ENCODE measurements at regions not wholly inside any gene's neighbourhood (a gene's known extent, or its start where the extent isn't known, plus 50 kb on each side); places are given as distances from the start of the nearest gene placed in this dataset.

GRCh38 chr12:91515944-91516694, 333.5 kb upstream of the DCN start:
- in situ Hi-C loops (cut with HindIII; ENCODE audit: low pct_unique_long_range_greater_than_20kb, low sequenced_read_pairs), result no loop called here
- H3K4me1 ChIP-seq (ENCODE audit: control insufficient read depth, insufficient read depth, low read length), result no peaks in the 10 kb centered on the region
- no peaks in the 10 kb centered on the region for H3K27me3 ChIP-seq (ENCODE audit: control insufficient read depth, insufficient read depth, low read length)
- POLR2A ChIA-PET, result no interaction called here
- intact Hi-C loops (cut with micrococcal nuclease; ENCODE audit: unreplicated experiment), result no loop called here
- no peaks in the 10 kb centered on the region for H3K9me3 ChIP-seq (ENCODE audit: control insufficient read depth, insufficient read depth, low read depth, low read length)
- H3K4me3 ChIP-seq (ENCODE audit: low read depth in 2 of 2, low read length in 2 of 2), result no peak overlapping the region
- H3K36me3 ChIP-seq (ENCODE audit: control insufficient read depth, insufficient read depth, low read length), result no peaks in the 10 kb centered on the region
- TF ChIP-seq TCF7L2 (IDR thresholded peaks at IDR 0.05; ENCODE audit: low read depth, low read length), result no peak
- no peak for TF ChIP-seq REST (IDR thresholded peaks at IDR 0.05; ENCODE audit: insufficient read depth in 1 of 2, low read depth in 2 of 2, low read length in 1 of 2)
- TF ChIP-seq POLR2AphosphoS5 (IDR thresholded peaks at IDR 0.05; ENCODE audit: low read depth, low read length), result no peak
- ATAC-seq (no peak), DNase-seq (ENCODE audit: low read depth, low spot score) (no peak)
- H3K27ac ChIP-seq (ENCODE audit: low read length), result no peak overlapping the region
- BruUV-seq (replicated peaks), result no TSS peak
- CTCF ChIA-PET, result no interaction called here

- DNase-seq (ENCODE audit: low read depth, low spot score), result no peak
- in situ Hi-C loops (cut with HindIII; ENCODE audit: low pct_unique_long_range_greater_than_20kb, low sequenced_read_pairs), result no loop called here
- H3K36me3 ChIP-seq (ENCODE audit: control insufficient read depth, insufficient read depth, low read length), result no peaks in the 10 kb centered on the region
- no peak overlapping the region for H3K4me3 ChIP-seq (ENCODE audit: low read depth in 2 of 2, low read length in 2 of 2)
- BruUV-seq (replicated peaks), result no TSS peak
- TF ChIP-seq POLR2AphosphoS5 (IDR thresholded peaks at IDR 0.05; ENCODE audit: low read depth, low read length) (no peak), SIN3A (IDR thresholded peaks at IDR 0.05; ENCODE audit: borderline replicate concordance, insufficient read depth, low read depth, low read length) (no peak), CTCF (IDR thresholded peaks at IDR 0.05) (no peak), REST (IDR thresholded peaks at IDR 0.05; ENCODE audit: insufficient read depth in 1 of 2, low read depth in 2 of 2, low read length in 1 of 2) (no peak), TCF7L2 (IDR thresholded peaks at IDR 0.05; ENCODE audit: low read depth, low read length) (no peak)
- ATAC-seq, result no peak
- no peaks in the 10 kb centered on the region for H3K4me1 ChIP-seq (ENCODE audit: control insufficient read depth, insufficient read depth, low read length)
- ChIA-PET POLR2A (no interaction called here), CTCF (no interaction called here)
- intact Hi-C loops (cut with micrococcal nuclease; ENCODE audit: unreplicated experiment), result no loop called here
- no peaks in the 10 kb centered on the region for H3K27me3 ChIP-seq (ENCODE audit: control insufficient read depth, insufficient read depth, low read length)
- H3K9me3 ChIP-seq (ENCODE audit: control insufficient read depth, insufficient read depth, low read depth, low read length), result no peaks in the 10 kb centered on the region
- no peak overlapping the region for H3K27ac ChIP-seq (ENCODE audit: low read length)
These were observed 330.7 kb upstream of the DCN start for GRCh38 chr12:91513313-91513712.
